ENCODE measurements at regions not wholly inside any gene's neighbourhood (a gene's known extent, or its start where the extent isn't known, plus 50 kb on each side); places are given as distances from the start of the nearest gene placed in this dataset.
"Not testable (repeated sequence)": the region's sequence is repeated elsewhere in the genome, so short reads cannot be mapped to it uniquely, and the experiment has no call there.

- Mint-ChIP-seq H3K27ac (no peak overlapping the region), H3K4me3 (no peak overlapping the region), H3K9me3 (peaks cover 0 to 6% of the 10 kb centered on the region in 2 donors), H3K27me3 (ENCODE audit: low read depth) (peaks cover 9% of the 10 kb centered on the region), H3K36me3 (ENCODE audit: insufficient read depth in 2 of 2) (no peaks in the 10 kb centered on the region), H3K4me1 (ENCODE audit: low read depth) (no peaks in the 10 kb centered on the region)
- DNase-seq: no peak
- ATAC-seq (replicated peaks in 1 of 2): no peak
These were observed 1015.1 kb downstream of the RPA4 start for GRCh38 chrX:97898798-97899197.

GRCh38 chrX:97907791-97908190 is 1024.1 kb downstream of the RPA4 start:
- H3K4me1 Mint-ChIP-seq (ENCODE audit: low read depth): no peaks in the 10 kb centered on the region
- H3K9me3 Mint-ChIP-seq: peaks cover 1 to 5% of the 10 kb centered on the region in 2 donors
- no peak overlapping the region for H3K27ac Mint-ChIP-seq
- DNase-seq (no peak), ATAC-seq (replicated peaks in 1 of 2) (no peak)
- H3K36me3 Mint-ChIP-seq (ENCODE audit: insufficient read depth in 2 of 2): peaks cover 0 to 2% of the 10 kb centered on the region in 2 donors
- H3K27me3 Mint-ChIP-seq (ENCODE audit: low read depth): no peaks in the 10 kb centered on the region
- no peak overlapping the region for H3K4me3 Mint-ChIP-seq

GRCh38 chrX:97909245-97909644 is 1025.5 kb downstream of the RPA4 start:
- DNase-seq (no peak), ATAC-seq (replicated peaks in 1 of 2) (no peak)
- Mint-ChIP-seq H3K36me3 (ENCODE audit: insufficient read depth in 2 of 2) (peaks cover 0 to 2% of the 10 kb centered on the region in 2 donors), H3K27me3 (ENCODE audit: low read depth) (no peaks in the 10 kb centered on the region), H3K4me1 (ENCODE audit: low read depth) (no peaks in the 10 kb centered on the region), H3K4me3 (no peak overlapping the region), H3K27ac (no peak overlapping the region), H3K9me3 (peaks cover 1 to 5% of the 10 kb centered on the region in 2 donors)

- not testable (repeated sequence) for H3K36me3 Mint-ChIP-seq (ENCODE audit: insufficient read depth in 2 of 2); ATAC-seq (replicated peaks in 1 of 2); H3K27me3 Mint-ChIP-seq (ENCODE audit: low read depth); H3K4me1 Mint-ChIP-seq (ENCODE audit: low read depth); DNase-seq; H3K4me3 Mint-ChIP-seq; H3K27ac Mint-ChIP-seq; H3K9me3 Mint-ChIP-seq
These were observed 1031.7 kb downstream of the RPA4 start for GRCh38 chrX:97915390-97915789.

- peaks cover 8 to 11% of the 10 kb centered on the region in 2 donors for H3K9me3 Mint-ChIP-seq
- H3K4me1 Mint-ChIP-seq (ENCODE audit: low read depth); H3K36me3 Mint-ChIP-seq (ENCODE audit: insufficient read depth in 2 of 2); H3K4me3 Mint-ChIP-seq; H3K27me3 Mint-ChIP-seq (ENCODE audit: low read depth); ATAC-seq (replicated peaks in 1 of 2); H3K27ac Mint-ChIP-seq; DNase-seq: not testable (repeated sequence)
These were observed 1037.5 kb downstream of the RPA4 start for GRCh38 chrX:97921223-97921622.

GRCh38 chrX:97931586-97931985 is 1047.9 kb downstream of the RPA4 start:
- no peaks in the 10 kb centered on the region for H3K9me3 Mint-ChIP-seq
- H3K27ac Mint-ChIP-seq: no peak overlapping the region
- H3K36me3 Mint-ChIP-seq (ENCODE audit: insufficient read depth in 2 of 2): no peaks in the 10 kb centered on the region
- no peak overlapping the region for H3K4me3 Mint-ChIP-seq
- no peaks in the 10 kb centered on the region for H3K27me3 Mint-ChIP-seq (ENCODE audit: low read depth)
- ATAC-seq (replicated peaks in 1 of 2): no peak
- no peak for DNase-seq
- H3K4me1 Mint-ChIP-seq (ENCODE audit: low read depth): no peaks in the 10 kb centered on the region

GRCh38 chrX:97936296-97936695 is 1052.6 kb downstream of the RPA4 start:
- Mint-ChIP-seq H3K4me1 (ENCODE audit: low read depth) (no peaks in the 10 kb centered on the region), H3K4me3 (no peak overlapping the region), H3K36me3 (ENCODE audit: insufficient read depth in 2 of 2) (no peaks in the 10 kb centered on the region), H3K9me3 (no peaks in the 10 kb centered on the region), H3K27me3 (ENCODE audit: low read depth) (peaks cover 5% of the 10 kb centered on the region), H3K27ac (no peak overlapping the region)
- DNase-seq (no peak), ATAC-seq (replicated peaks in 1 of 2) (no peak)

GRCh38 chrX:97938706-97939105 is 1055.0 kb downstream of the RPA4 start:
- H3K27me3 Mint-ChIP-seq (ENCODE audit: low read depth): peaks cover 8% of the 10 kb centered on the region
- H3K27ac Mint-ChIP-seq: no peak overlapping the region
- ATAC-seq (replicated peaks in 1 of 2) (no peak), DNase-seq (no peak)
- H3K4me3 Mint-ChIP-seq: no peak overlapping the region
- H3K36me3 Mint-ChIP-seq (ENCODE audit: insufficient read depth in 2 of 2): no peaks in the 10 kb centered on the region
- no peaks in the 10 kb centered on the region for H3K9me3 Mint-ChIP-seq
- H3K4me1 Mint-ChIP-seq (ENCODE audit: low read depth): no peaks in the 10 kb centered on the region

- DNase-seq: no peak
- Mint-ChIP-seq H3K4me1 (ENCODE audit: low read depth) (no peaks in the 10 kb centered on the region), H3K36me3 (ENCODE audit: insufficient read depth in 2 of 2) (no peaks in the 10 kb centered on the region), H3K4me3 (no peak overlapping the region), H3K27ac (no peak overlapping the region), H3K27me3 (ENCODE audit: low read depth) (peaks cover 5% of the 10 kb centered on the region), H3K9me3 (peaks cover 1 to 7% of the 10 kb centered on the region in 2 donors)
- no peak for ATAC-seq (replicated peaks in 1 of 2)
These were observed 1084.9 kb downstream of the RPA4 start for GRCh38 chrX:97968376-97969163.

GRCh38 chrX:97984641-97985040 is 1100.9 kb downstream of the RPA4 start:
- H3K27me3 Mint-ChIP-seq (ENCODE audit: low read depth): peaks cover 19% of the 10 kb centered on the region
- H3K9me3 Mint-ChIP-seq: peaks cover 0 to 2% of the 10 kb centered on the region in 2 donors
- no peaks in the 10 kb centered on the region for H3K36me3 Mint-ChIP-seq (ENCODE audit: insufficient read depth in 2 of 2)
- no peak overlapping the region for H3K4me3 Mint-ChIP-seq
- no peak for DNase-seq
- ATAC-seq (replicated peaks in 1 of 2): no peak
- H3K27ac Mint-ChIP-seq: no peak overlapping the region
- no peaks in the 10 kb centered on the region for H3K4me1 Mint-ChIP-seq (ENCODE audit: low read depth)

GRCh38 chrX:97985096-97985495 is 1101.4 kb downstream of the RPA4 start:
- H3K27me3 Mint-ChIP-seq (ENCODE audit: low read depth): peaks cover 19% of the 10 kb centered on the region
- peaks cover 0 to 2% of the 10 kb centered on the region in 2 donors for H3K9me3 Mint-ChIP-seq
- H3K36me3 Mint-ChIP-seq (ENCODE audit: insufficient read depth in 2 of 2): no peaks in the 10 kb centered on the region

GRCh38 chrX:97987979-97988378 is 1104.3 kb downstream of the RPA4 start:
- DNase-seq (no peak), ATAC-seq (replicated peaks in 1 of 2) (no peak)
- Mint-ChIP-seq H3K27me3 (ENCODE audit: low read depth) (peaks cover 10% of the 10 kb centered on the region), H3K4me3 (no peak overlapping the region), H3K9me3 (peaks cover 2 to 5% of the 10 kb centered on the region in 2 donors), H3K27ac (no peak overlapping the region), H3K36me3 (ENCODE audit: insufficient read depth in 2 of 2) (peaks cover 2% of the 10 kb centered on the region in 2 donors), H3K4me1 (ENCODE audit: low read depth) (no peaks in the 10 kb centered on the region)

More at GRCh38 chrX:97985096-97985495, 1101.4 kb downstream of the RPA4 start:
- H3K27ac Mint-ChIP-seq: no peak overlapping the region
- DNase-seq: no peak
- no peaks in the 10 kb centered on the region for H3K4me1 Mint-ChIP-seq (ENCODE audit: low read depth)
- no peak overlapping the region for H3K4me3 Mint-ChIP-seq
- ATAC-seq (replicated peaks in 1 of 2): no peak

- ATAC-seq (replicated peaks in 1 of 2): no peak
- H3K4me1 Mint-ChIP-seq (ENCODE audit: low read depth): no peaks in the 10 kb centered on the region
- peaks cover 2 to 15% of the 10 kb centered on the region in 2 donors for H3K9me3 Mint-ChIP-seq
These were observed 1112.1 kb downstream of the RPA4 start for GRCh38 chrX:97995834-97996233.

GRCh38 chrX:98028691-98029090 is 1145.0 kb downstream of the RPA4 start:
- no peak overlapping the region for H3K4me3 Mint-ChIP-seq

More at GRCh38 chrX:97995834-97996233, 1112.1 kb downstream of the RPA4 start:
- H3K27me3 Mint-ChIP-seq (ENCODE audit: low read depth): no peaks in the 10 kb centered on the region
- no peak overlapping the region for H3K4me3 Mint-ChIP-seq
- no peak for DNase-seq
- no peak overlapping the region for H3K27ac Mint-ChIP-seq
- H3K36me3 Mint-ChIP-seq (ENCODE audit: insufficient read depth in 2 of 2): peaks cover 2 to 3% of the 10 kb centered on the region in 2 donors

More at GRCh38 chrX:98028691-98029090, 1145.0 kb downstream of the RPA4 start:
- H3K27ac Mint-ChIP-seq: no peak overlapping the region
- H3K36me3 Mint-ChIP-seq (ENCODE audit: insufficient read depth in 2 of 2): peaks cover 0 to 2% of the 10 kb centered on the region in 2 donors
- H3K9me3 Mint-ChIP-seq: peaks cover 0 to 3% of the 10 kb centered on the region in 2 donors
- ATAC-seq (replicated peaks in 1 of 2) (no peak), DNase-seq (no peak)
- H3K27me3 Mint-ChIP-seq (ENCODE audit: low read depth): no peaks in the 10 kb centered on the region
- H3K4me1 Mint-ChIP-seq (ENCODE audit: low read depth): no peaks in the 10 kb centered on the region

Measured in activated T-cell treated with anti-CD3 and anti-CD28 coated beads, Interleukin-2, amount 50 U/mL, for 72 hours (primary cell).